Osteocyte (in vitro differentiated cells): ENCODE measurements at regions not wholly inside any gene's neighbourhood (a gene's known extent, or its start where the extent isn't known, plus 50 kb on each side); places are given as distances from the start of the nearest gene placed in this dataset.

Experiments used
- DNase-seq: peaks from one replicate; pipeline ENCODE4 v3.0.0; 2021; ENCODE audit warnings: mixed read lengths; ENCODE audit not compliant: unreplicated experiment; ENCODE audit errors: extremely low spot score
- H3K27ac Mint-ChIP-seq: one replicate; pipeline ENCODE4 v1.8.0; 2021; ENCODE audit warnings: mild to moderate bottlenecking, mixed read lengths; ENCODE audit not compliant: unreplicated experiment
- H3K27me3 Mint-ChIP-seq: one replicate; pipeline ENCODE4 v1.8.0; 2021; ENCODE audit warnings: mixed read lengths; ENCODE audit not compliant: unreplicated experiment
- H3K36me3 Mint-ChIP-seq: one replicate; pipeline ENCODE4 v1.8.0; 2021; ENCODE audit warnings: mixed read lengths; ENCODE audit not compliant: unreplicated experiment
- H3K4me1 Mint-ChIP-seq: one replicate; pipeline ENCODE4 v1.8.0; 2021; ENCODE audit warnings: mixed read lengths; ENCODE audit not compliant: unreplicated experiment
- H3K4me3 Mint-ChIP-seq: one replicate; pipeline ENCODE4 v1.8.0; 2021; ENCODE audit warnings: mild to moderate bottlenecking, moderate library complexity, mixed read lengths; ENCODE audit not compliant: unreplicated experiment
- H3K9me3 Mint-ChIP-seq: one replicate; pipeline ENCODE4 v1.8.0; 2021; ENCODE audit warnings: mixed read lengths; ENCODE audit not compliant: unreplicated experiment
- TF ChIP-seq, protein P1 (sequence below): fragments of 200-600 bp; sonication (generic); IDR thresholded peaks from 2 replicates; pipeline ENCODE4 v1.5.0; 2021; ENCODE audit warnings: antibody characterized with exemption, mild to moderate bottlenecking, moderate library complexity

DNA sequence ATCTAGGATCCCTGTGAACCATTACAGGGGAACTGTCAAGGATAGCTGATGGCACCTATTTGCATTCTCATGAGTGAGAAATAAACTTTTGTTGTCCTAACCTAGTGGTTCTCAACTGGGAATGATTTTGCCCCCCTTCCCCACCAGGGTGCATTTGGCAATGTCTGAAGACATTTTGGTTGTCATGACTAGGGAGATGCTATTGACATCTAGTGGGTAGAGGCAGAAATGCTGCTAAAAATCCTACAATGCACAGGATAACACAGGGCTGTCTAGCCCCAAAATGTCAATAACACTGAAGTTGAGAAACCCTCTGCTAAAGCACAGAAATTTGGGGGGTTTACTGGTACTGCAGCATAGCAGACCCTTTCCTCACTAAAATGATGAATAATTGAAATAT is 140.9 kb upstream of the SRRM4 start:
- TF ChIP-seq, protein P1, sequence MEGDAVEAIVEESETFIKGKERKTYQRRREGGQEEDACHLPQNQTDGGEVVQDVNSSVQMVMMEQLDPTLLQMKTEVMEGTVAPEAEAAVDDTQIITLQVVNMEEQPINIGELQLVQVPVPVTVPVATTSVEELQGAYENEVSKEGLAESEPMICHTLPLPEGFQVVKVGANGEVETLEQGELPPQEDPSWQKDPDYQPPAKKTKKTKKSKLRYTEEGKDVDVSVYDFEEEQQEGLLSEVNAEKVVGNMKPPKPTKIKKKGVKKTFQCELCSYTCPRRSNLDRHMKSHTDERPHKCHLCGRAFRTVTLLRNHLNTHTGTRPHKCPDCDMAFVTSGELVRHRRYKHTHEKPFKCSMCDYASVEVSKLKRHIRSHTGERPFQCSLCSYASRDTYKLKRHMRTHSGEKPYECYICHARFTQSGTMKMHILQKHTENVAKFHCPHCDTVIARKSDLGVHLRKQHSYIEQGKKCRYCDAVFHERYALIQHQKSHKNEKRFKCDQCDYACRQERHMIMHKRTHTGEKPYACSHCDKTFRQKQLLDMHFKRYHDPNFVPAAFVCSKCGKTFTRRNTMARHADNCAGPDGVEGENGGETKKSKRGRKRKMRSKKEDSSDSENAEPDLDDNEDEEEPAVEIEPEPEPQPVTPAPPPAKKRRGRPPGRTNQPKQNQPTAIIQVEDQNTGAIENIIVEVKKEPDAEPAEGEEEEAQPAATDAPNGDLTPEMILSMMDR, result no peak
- Mint-ChIP-seq H3K4me1 (no peaks in the 10 kb centered on the region), H3K4me3 (no peak overlapping the region), H3K9me3 (peaks cover 21% of the 10 kb centered on the region), H3K27ac (no peak overlapping the region), H3K36me3 (no peaks in the 10 kb centered on the region), H3K27me3 (no peaks in the 10 kb centered on the region)
- no peak for DNase-seq

- TF ChIP-seq, protein P1, result no peak
- H3K9me3 Mint-ChIP-seq, result peaks cover 17% of the 10 kb centered on the region
- DNase-seq, result no peak
- H3K4me1 Mint-ChIP-seq, result no peaks in the 10 kb centered on the region
- H3K36me3 Mint-ChIP-seq, result no peaks in the 10 kb centered on the region
- no peak overlapping the region for H3K4me3 Mint-ChIP-seq
- H3K27ac Mint-ChIP-seq, result no peak overlapping the region
- H3K27me3 Mint-ChIP-seq, result no peaks in the 10 kb centered on the region
These were observed 140.5 kb upstream of the SRRM4 start for GRCh38 chr12:118840878-118841277.

GRCh38 chr12:118841588-118841987 is 139.8 kb upstream of the SRRM4 start:
- TF ChIP-seq, protein P1, result no peak
- Mint-ChIP-seq H3K4me3 (no peak overlapping the region), H3K27ac (no peak overlapping the region), H3K9me3 (peaks cover 18% of the 10 kb centered on the region), H3K27me3 (no peaks in the 10 kb centered on the region), H3K4me1 (no peaks in the 10 kb centered on the region), H3K36me3 (no peaks in the 10 kb centered on the region)
- no peak for DNase-seq

- no peak for DNase-seq
- no peak overlapping the region for H3K4me3 Mint-ChIP-seq
- H3K27me3 Mint-ChIP-seq, result no peaks in the 10 kb centered on the region
- no peaks in the 10 kb centered on the region for H3K4me1 Mint-ChIP-seq
- no peak overlapping the region for H3K27ac Mint-ChIP-seq
- H3K9me3 Mint-ChIP-seq, result peaks cover 17% of the 10 kb centered on the region
- H3K36me3 Mint-ChIP-seq, result no peaks in the 10 kb centered on the region
- TF ChIP-seq, protein P1, result no peak
These were observed 138.5 kb upstream of the SRRM4 start for GRCh38 chr12:118842866-118843265.

GRCh38 chr12:118846416-118846815 is 134.9 kb upstream of the SRRM4 start:
- Mint-ChIP-seq H3K4me1 (no peaks in the 10 kb centered on the region), H3K27ac (no peak overlapping the region), H3K4me3 (no peak overlapping the region), H3K36me3 (no peaks in the 10 kb centered on the region), H3K27me3 (no peaks in the 10 kb centered on the region), H3K9me3 (peaks cover 6% of the 10 kb centered on the region)
- TF ChIP-seq, protein P1, result no peak
- DNase-seq, result no peak
